ENCODE measurements at regions not wholly inside any gene's neighbourhood (a gene's known extent, or its start where the extent isn't known, plus 50 kb on each side); places are given as distances from the start of the nearest gene placed in this dataset.

- no peak overlapping the region for H3K9ac ChIP-seq (ENCODE audit: insufficient read depth in 1 of 2, low read length in 2 of 2)
- ATAC-seq (ENCODE audit: insufficient read depth, low FRiP score) (no peak), DNase-seq (no peak)
- 95 to 100% methylated on average over 1 of the region's 1 CpG for WGBS, 2 donors
- H3K36me3 ChIP-seq (ENCODE audit: control insufficient read depth in 4 of 4, insufficient read depth in 4 of 4, low read length in 4 of 4) = no peaks in the 10 kb centered on the region
- peaks cover 0 to 3% (median 0%) of the 10 kb centered on the region in 4 donors for H3K9me3 ChIP-seq (ENCODE audit: control insufficient read depth in 4 of 4, insufficient read depth in 3 of 4, low read length in 3 of 4)
- H3K4me1 ChIP-seq (ENCODE audit: control insufficient read depth in 5 of 5, insufficient read depth in 5 of 5, low read length in 5 of 5) = no peaks in the 10 kb centered on the region
- H3K4me3 ChIP-seq = no peak overlapping the region
- TF ChIP-seq CTCF (IDR thresholded peaks at IDR 0.05; ENCODE audit: control extremely low read depth, extremely low read depth) = no peak
- H3K27ac ChIP-seq (ENCODE audit: low read depth in 1 of 2, low read length in 1 of 2) = no peak overlapping the region
- no peaks in the 10 kb centered on the region for H3K27me3 ChIP-seq (ENCODE audit: control insufficient read depth in 3 of 3, insufficient read depth in 3 of 3, low read length in 2 of 3)
Observed at GRCh38 chr4:81732980-81733379, 261.3 kb upstream of the RASGEF1B start.

GRCh38 chr4:81724925-81725329 lies 253.2 kb upstream of the RASGEF1B start:
- TF ChIP-seq CTCF (IDR thresholded peaks at IDR 0.05; ENCODE audit: control extremely low read depth, extremely low read depth) = no peak
- no peak overlapping the region for H3K4me3 ChIP-seq
- no peaks in the 10 kb centered on the region for H3K36me3 ChIP-seq (ENCODE audit: control insufficient read depth in 4 of 4, insufficient read depth in 4 of 4, low read length in 4 of 4)
- H3K9me3 ChIP-seq (ENCODE audit: control insufficient read depth in 4 of 4, insufficient read depth in 3 of 4, low read length in 3 of 4) = peaks cover 0 to 6% (median 0%) of the 10 kb centered on the region in 4 donors
- H3K27ac ChIP-seq (ENCODE audit: low read depth in 1 of 2, low read length in 1 of 2) = peak overlapping the region in 1 of 2 donors; percentile 53
- peaks cover 0 to 20% (median 2%) of the 10 kb centered on the region in 5 donors for H3K4me1 ChIP-seq (ENCODE audit: control insufficient read depth in 5 of 5, insufficient read depth in 5 of 5, low read length in 5 of 5)
- ATAC-seq (ENCODE audit: insufficient read depth, low FRiP score) = peak; percentile 71
- DNase-seq = no peak
- H3K9ac ChIP-seq (ENCODE audit: insufficient read depth in 1 of 2, low read length in 2 of 2) = no peak overlapping the region
- 77 to 86% methylated on average over 2 of the region's 2 CpGs for WGBS, 2 donors
- no peaks in the 10 kb centered on the region for H3K27me3 ChIP-seq (ENCODE audit: control insufficient read depth in 3 of 3, insufficient read depth in 3 of 3, low read length in 2 of 3)

GRCh38 chr4:81723927-81724587 lies 252.3 kb upstream of the RASGEF1B start:
- no peak for TF ChIP-seq CTCF (IDR thresholded peaks at IDR 0.05; ENCODE audit: control extremely low read depth, extremely low read depth)
- H3K36me3 ChIP-seq (ENCODE audit: control insufficient read depth in 4 of 4, insufficient read depth in 4 of 4, low read length in 4 of 4) = no peaks in the 10 kb centered on the region
- H3K9ac ChIP-seq (ENCODE audit: insufficient read depth in 1 of 2, low read length in 2 of 2) = no peak overlapping the region
- no peak overlapping the region for H3K4me3 ChIP-seq
- WGBS, 2 donors = 42 to 50% methylated on average over 3 of the region's 3 CpGs
- H3K9me3 ChIP-seq (ENCODE audit: control insufficient read depth in 4 of 4, insufficient read depth in 3 of 4, low read length in 3 of 4) = peaks cover 0 to 6% (median 0%) of the 10 kb centered on the region in 4 donors
- no peak overlapping the region for H3K27ac ChIP-seq (ENCODE audit: low read depth in 1 of 2, low read length in 1 of 2)
- ATAC-seq (ENCODE audit: insufficient read depth, low FRiP score) = no peak
- H3K4me1 ChIP-seq (ENCODE audit: control insufficient read depth in 5 of 5, insufficient read depth in 5 of 5, low read length in 5 of 5) = peaks cover 0 to 20% (median 2%) of the 10 kb centered on the region in 5 donors
- H3K27me3 ChIP-seq (ENCODE audit: control insufficient read depth in 3 of 3, insufficient read depth in 3 of 3, low read length in 2 of 3) = no peaks in the 10 kb centered on the region
- DNase-seq = peak in 2 of 3 donors; percentile 25 to 46
